NOMO-1 treated with DMSO at 0.1 percent for 48 hours (cell line): ENCODE measurements at regions not wholly inside any gene's neighbourhood (a gene's known extent, or its start where the extent isn't known, plus 50 kb on each side); places are given as distances from the start of the nearest gene placed in this dataset.
A peak's percentile ranks its signal among the peaks of the same experiment; 100 is the strongest.

ENCODE experiments used
- DNase-seq: peaks from one replicate; lab custom pipeline; 2025; ENCODE audit not compliant: unreplicated experiment; lab: John Stamatoyannopoulos, UW

DNA sequence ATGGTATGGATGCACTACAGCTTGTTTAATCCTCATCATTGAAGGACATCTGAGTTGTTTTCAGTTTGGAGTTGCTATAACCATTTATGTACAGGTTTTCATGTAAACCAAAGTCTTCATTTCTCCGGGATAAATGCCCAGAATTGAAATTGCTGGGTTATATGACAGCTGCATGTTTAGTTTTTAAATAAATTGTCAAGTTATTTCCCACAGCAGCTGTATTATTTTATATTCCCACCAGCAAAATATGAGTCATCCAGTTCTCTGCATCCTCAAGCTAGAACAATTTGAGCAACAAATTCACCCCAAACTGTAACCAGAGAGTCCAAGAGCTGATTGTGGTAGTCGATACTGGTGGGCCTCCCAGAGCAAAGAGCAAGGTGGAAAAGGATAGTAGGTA is 125.6 kb upstream of the PRNP start:
- DNase-seq, result no peak

DNA sequence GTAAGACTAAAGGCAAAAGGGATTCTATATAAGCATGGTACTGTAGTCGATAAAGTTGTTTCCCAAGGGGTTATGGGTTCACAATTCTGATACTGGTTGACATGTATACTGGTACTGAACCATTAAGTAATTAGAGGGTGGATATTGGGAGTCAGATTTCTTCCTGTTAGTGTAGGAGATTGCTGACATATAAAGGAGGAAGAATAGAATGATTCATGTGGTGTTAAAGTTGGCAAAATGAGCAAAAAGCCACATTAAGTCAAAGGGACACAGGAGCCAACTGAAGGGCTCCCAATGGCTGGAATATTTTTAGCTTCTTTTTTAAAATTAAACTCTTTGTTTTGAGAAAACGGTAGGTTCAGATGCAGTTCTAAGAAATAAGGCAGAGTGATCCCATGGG is 126.3 kb upstream of the PRNP start:
- DNase-seq, result no peak

GRCh38 chr20:4559106-4559505 is 127.2 kb upstream of the PRNP start:
- no peak for DNase-seq

DNA sequence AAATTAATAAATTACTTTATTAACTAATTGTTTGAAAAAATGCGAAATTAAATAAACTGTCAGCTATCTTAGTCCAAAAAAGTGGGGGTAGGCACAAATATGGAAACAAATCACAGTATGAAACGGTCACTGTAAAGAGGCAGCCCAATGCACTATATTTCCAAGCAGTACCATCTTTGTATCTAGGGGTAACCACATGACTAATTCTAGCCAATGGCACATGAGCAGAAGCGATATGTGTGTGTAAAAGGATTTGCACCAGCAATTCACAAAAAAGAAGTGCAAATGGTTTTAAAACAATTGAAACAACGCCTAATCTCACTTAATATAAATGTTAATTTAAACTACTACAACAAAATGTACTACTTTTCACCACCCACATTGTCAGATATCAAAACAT is 129.5 kb upstream of the PRNP start:
- no peak for DNase-seq

GRCh38 chr20:4555188-4555890 is 130.9 kb upstream of the PRNP start:
- peak; percentile 19 for DNase-seq

DNA sequence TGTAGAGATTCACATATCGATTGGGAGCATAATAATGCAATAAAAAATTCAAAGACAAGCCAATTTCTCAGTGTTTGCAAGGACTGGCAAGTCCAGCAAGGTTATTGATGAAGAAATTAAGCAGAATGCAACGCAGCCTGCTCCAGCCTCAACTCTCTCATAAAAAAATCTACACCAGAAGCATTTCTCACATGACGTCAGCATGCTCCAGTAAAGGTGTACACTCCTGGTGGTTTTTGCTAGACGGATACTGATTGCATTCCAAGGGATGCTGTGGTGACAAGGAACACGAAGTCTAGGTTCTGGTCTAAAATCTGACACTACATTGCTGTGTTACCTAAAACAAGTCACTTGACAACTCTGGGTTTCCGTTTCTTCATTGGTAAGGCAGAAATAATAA is 131.9 kb upstream of the PRNP start:
- DNase-seq, result no peak

DNA sequence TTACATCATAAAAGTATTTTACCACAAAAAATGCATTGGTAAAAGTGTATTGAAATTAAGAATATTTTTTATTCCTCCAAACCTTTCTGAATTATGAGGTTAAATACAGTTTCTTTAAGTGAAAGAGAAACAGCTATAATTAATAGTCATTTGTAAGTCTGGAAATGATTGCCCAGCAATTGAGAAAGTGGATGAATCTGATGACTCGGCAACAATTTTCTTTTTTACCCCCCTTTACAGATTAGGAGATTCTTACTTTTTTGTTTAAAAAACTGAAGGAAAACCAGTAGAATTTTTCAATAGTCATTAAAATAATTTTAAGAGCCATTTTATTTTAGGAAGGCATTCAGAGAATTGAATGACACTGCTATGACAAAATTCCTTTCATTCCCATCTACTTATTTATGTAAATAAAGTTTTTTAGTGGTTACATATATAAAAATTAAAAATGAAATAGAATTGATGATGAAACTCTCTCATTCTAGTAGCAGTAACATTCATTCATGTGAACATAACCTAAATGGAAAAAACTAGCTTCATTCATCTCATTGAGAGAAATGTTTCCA is 134.1 kb upstream of the PRNP start:
- no peak for DNase-seq

GRCh38 chr20:4550740-4551139 is 135.5 kb upstream of the PRNP start:
- DNase-seq, result no peak

DNA sequence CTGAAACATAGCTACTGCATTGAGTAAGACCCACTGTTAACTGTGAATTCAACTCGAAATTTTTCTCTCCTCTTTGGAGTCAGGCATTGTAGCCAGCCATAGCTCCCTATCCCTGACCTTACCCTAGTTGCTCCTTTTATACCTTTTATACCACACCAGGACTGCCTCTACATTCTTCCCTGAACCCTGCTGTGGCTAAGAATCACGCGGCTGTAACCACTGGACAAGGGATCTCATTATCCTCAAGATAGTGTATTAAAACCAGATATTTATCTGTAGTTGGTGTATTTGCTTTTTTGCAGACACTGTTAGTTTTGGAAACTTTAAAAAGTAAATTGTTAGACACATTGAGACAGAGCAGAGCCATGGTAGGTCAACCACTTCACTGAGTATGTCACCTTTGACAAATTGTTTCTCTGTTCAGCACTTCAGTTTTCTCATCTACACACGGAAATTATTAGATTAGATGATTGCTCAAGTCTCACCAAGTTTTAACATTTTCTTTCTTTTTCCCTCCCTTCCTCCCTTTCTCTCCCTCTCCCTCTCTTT is 136.5 kb upstream of the PRNP start:
- DNase-seq, result no peak

- no peak for DNase-seq
Measured at GRCh38 chr20:4548552-4548951, 137.7 kb upstream of the PRNP start.

DNA sequence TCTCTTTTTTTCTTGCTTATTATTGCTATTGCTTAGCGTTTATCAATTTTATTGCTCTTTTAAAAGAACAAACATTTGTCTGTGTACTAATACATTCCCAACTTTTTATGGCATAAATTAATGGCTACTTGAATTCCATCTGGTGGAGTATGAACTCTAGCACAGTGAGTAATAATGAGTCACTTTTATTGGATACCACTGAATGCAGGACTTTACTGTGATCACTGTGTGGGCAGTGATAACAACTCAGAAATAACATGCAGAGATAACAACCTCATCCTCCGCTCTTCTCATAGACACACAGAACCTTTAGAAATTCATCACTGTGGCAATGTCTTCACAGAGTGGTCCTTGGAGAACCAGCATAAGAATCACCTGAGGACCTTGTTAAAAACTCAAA is 139.5 kb upstream of the PRNP start:
- no peak for DNase-seq

- no peak for DNase-seq
Measured at GRCh38 chr20:4546342-4546741, 139.9 kb upstream of the PRNP start.

DNA sequence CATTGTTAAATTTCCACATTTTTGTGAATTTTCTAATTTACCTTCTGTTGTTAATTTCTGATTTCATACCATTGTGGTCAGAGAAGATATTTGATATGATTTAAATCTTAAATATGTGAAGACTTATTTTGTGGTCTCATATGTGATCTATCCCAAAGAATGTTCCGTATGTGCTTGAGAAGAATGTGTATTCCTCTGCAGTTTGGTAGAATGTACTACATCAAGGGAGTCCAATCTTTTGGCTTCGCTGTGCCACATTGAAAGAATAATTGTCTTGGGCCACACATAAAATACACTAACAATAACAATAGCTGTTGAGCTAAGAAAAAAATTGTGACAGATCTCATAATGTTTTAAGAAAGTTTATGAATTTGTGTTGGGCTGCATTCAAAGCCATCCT is 140.7 kb upstream of the PRNP start:
- DNase-seq, result no peak

DNA sequence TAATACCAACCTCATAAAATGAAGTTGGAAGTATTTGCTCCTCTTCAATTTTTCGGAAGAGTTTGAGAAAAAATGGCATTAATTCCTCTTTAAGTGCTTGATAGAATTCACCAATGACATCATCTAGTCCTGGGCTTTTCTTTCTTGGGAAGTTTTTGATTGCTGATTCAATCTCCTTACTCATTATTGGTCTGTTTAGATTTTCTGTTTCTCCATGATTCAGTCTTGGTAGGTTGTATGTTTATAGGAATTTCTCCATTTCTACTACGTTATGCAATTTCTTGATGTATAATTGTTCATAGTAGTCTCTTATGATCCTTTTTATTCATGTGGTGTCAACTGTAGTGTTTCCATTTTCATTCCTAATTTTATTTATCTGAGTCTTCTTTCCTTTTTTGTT is 141.5 kb upstream of the PRNP start:
- DNase-seq, result no peak

- DNase-seq, result no peak
Measured at GRCh38 chr20:4542270-4542669, 144.0 kb upstream of the PRNP start.

DNA sequence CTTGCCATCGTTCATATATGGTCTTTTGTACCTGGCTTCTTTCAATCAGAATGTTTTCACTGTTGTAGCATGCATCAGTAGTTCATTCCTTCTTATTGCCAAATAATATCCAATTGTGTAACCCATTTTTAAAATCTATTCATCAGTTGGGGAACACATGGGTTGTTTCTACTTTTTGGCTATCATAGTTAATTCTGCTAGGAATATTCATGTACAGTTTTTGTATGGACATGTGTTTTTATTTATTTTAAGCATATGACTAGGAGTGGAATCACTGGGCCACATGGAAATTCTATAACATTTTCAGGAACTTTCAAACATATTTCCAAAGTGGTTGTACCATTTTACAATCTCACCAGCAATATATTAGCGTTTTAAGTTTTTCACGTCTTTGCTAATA is 151.9 kb upstream of the PRNP start:
- no peak for DNase-seq

- no peak for DNase-seq
Measured at GRCh38 chr20:4533368-4534133, 152.7 kb upstream of the PRNP start.

DNA sequence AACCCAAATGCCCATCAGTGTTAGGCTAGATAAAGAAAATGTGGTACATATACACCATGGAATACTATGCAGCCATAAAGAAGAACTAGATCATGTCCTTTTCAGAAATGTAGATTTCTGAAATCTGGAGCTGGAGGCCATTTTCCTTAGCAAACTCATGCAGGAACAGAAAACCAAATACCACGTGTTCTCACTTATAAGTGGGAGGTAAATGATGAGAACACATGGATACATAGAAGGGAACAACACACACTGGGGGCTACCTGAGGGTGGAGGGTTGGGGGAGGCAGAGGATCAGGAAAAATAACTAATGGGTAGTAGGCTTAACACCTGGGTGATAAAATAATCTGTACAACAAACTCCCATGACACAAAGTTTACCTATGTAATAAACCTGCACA is 153.5 kb upstream of the PRNP start:
- no peak for DNase-seq

DNA sequence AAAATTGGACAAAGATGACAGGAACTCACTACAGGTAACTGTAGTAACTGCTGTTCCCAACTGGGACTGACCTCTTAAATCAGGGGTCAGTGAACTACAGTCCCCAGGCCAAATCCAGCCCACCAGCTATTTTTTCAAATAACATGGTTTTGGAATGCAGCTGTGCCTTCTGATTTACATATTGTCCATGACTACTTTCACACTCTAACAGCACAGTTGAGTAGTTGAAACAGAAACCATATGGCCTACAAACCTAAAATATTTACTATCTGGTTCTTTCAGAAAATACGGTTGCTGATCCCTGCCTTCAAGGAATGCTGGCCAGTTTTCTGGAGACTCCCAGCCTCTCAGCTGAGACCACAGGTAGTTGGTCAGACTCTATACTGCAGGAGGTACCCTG is 161.5 kb upstream of the PRNP start:
- DNase-seq, result no peak

- no peak for DNase-seq
Measured at GRCh38 chr20:4524307-4524706, 161.9 kb upstream of the PRNP start.

- no peak for DNase-seq
Measured at GRCh38 chr20:4522310-4522709, 163.9 kb upstream of the PRNP start.
